IMR-90 (cell line): ENCODE measurements at regions not wholly inside any gene's neighbourhood (a gene's known extent, or its start where the extent isn't known, plus 50 kb on each side); places are given as distances from the start of the nearest gene placed in this dataset.

Experiments
- ATAC-seq: fragments of 200-7000 bp; cut with Tn5 transposase; 2 replicates; pipeline ENCODE4 v1.9.1; 2020; ENCODE audit warnings: low read depth, mild to moderate bottlenecking, moderate library complexity
- BruUV-seq: library from RNA; stranded (reverse); fragments of 400-500 nt; replicated peaks from 2 replicates; lab custom pipeline; 2021; lab: Mats Ljungman, UMichigan
- CTCF ChIA-PET: fragments of 300-600 bp; formaldehyde crosslinking; extraction: SDS; loops from one replicate; lab custom pipeline; 2021; ENCODE audit warnings: antibody characterized with exemption; lab: Yijun Ruan, JAX
- POLR2A ChIA-PET: fragments of 300-600 bp; sonication (Branson Sonifier 250); formaldehyde crosslinking; loops from one replicate; lab custom pipeline; 2022; ENCODE audit warnings: antibody characterized with exemption; ENCODE audit not compliant: unreplicated experiment; lab: Charles Lee
- DNase-seq: peaks from one replicate; pipeline ENCODE4 v3.0.0; 2013
- H2AFZ ChIP-seq: replicated peaks from 2 replicates; pipeline ENCODE3; 2013; ENCODE audit warnings: low read length, mild to moderate bottlenecking; ENCODE audit not compliant: poor library complexity
- H2AK5ac ChIP-seq: 2 replicates; pipeline ENCODE4 v1.6.1; 2013; ENCODE audit warnings: low read depth, low read length, inconsistent platforms
- H2AK9ac ChIP-seq: replicated peaks from 2 replicates; pipeline ENCODE3; 2013; ENCODE audit warnings: mild to moderate bottlenecking, low read depth, low read length, moderate library complexity; ENCODE audit not compliant: poor library complexity
- H2BK120ac ChIP-seq: 2 replicates; pipeline ENCODE4 v1.6.1; 2013; ENCODE audit warnings: low read depth, low read length, inconsistent platforms
- H2BK15ac ChIP-seq: 3 replicates; pipeline ENCODE4 v1.6.1; 2013; ENCODE audit warnings: low read depth, low read length, inconsistent platforms
- H2BK20ac ChIP-seq: 2 replicates; pipeline ENCODE4 v1.6.1; 2013; ENCODE audit warnings: low read depth, mild to moderate bottlenecking, inconsistent platforms, low read length, moderate library complexity
- H2BK5ac ChIP-seq: 2 replicates; pipeline ENCODE4 v1.6.1; 2013; ENCODE audit warnings: mild to moderate bottlenecking, low read depth, low read length, inconsistent platforms; ENCODE audit not compliant: poor library complexity, severe bottlenecking
- H3K14ac ChIP-seq: replicated peaks from 2 replicates; pipeline ENCODE4 v1.6.1; 2013; ENCODE audit warnings: low read depth, low read length, inconsistent platforms
- H3K18ac ChIP-seq: 2 replicates; pipeline ENCODE4 v1.6.1; 2013; ENCODE audit warnings: low read depth, low read length, control low read depth
- H3K23ac ChIP-seq: 2 replicates; pipeline ENCODE4 v1.6.1; 2013; ENCODE audit warnings: low read depth, low read length, inconsistent platforms
- H3K27ac ChIP-seq: 2 replicates; pipeline ENCODE4 v1.5.1; 2013; ENCODE audit warnings: mild to moderate bottlenecking, control low read depth, low read length; ENCODE audit not compliant: insufficient read depth
- H3K27me3 ChIP-seq: 2 replicates; pipeline ENCODE4 v1.6.1; 2013; ENCODE audit warnings: low read length; ENCODE audit not compliant: control insufficient read depth, insufficient read depth
- H3K36me3 ChIP-seq: 2 replicates; pipeline ENCODE4 v1.6.1; 2013; ENCODE audit warnings: low read length, mixed read lengths; ENCODE audit not compliant: control insufficient read depth, insufficient read depth
- H3K4ac ChIP-seq: 2 replicates; pipeline ENCODE4 v1.6.1; 2013; ENCODE audit warnings: low read depth, low read length, inconsistent platforms
- H3K4me1 ChIP-seq: 2 replicates; pipeline ENCODE4 v1.6.1; 2013; ENCODE audit warnings: low read length, mixed read lengths; ENCODE audit not compliant: control insufficient read depth, insufficient read depth
- H3K4me2 ChIP-seq: 2 replicates; pipeline ENCODE4 v1.6.1; 2013; ENCODE audit warnings: low read depth, mild to moderate bottlenecking, control low read depth, low read length, moderate library complexity
- H3K4me3 ChIP-seq: 2 replicates; pipeline ENCODE4 v1.5.1; 2013; ENCODE audit warnings: low read depth, mild to moderate bottlenecking, control low read depth, low read length, moderate library complexity; ENCODE audit not compliant: insufficient read depth
- H3K56ac ChIP-seq: 2 replicates; pipeline ENCODE4 v1.6.1; 2013; ENCODE audit warnings: low read length, inconsistent platforms; ENCODE audit not compliant: insufficient read depth; ENCODE audit errors: extremely low read depth
- H3K79me1 ChIP-seq, 2 experiments: 2 replicates each; pipeline ENCODE4 v1.6.1; 2013; ENCODE audit warnings: low read length in 2 of 2, inconsistent platforms in 1 of 2, low read depth in 1 of 2
- H3K9ac ChIP-seq: 2 replicates; pipeline ENCODE4 v1.6.1; 2013; ENCODE audit warnings: low read depth, low read length, control low read depth
- H3K9me1 ChIP-seq: 2 replicates; pipeline ENCODE4 v1.6.1; 2013; ENCODE audit warnings: low read length, inconsistent platforms; ENCODE audit not compliant: insufficient read depth
- H3K9me3 ChIP-seq: 2 replicates; pipeline ENCODE4 v1.6.1; 2013; ENCODE audit warnings: low read length; ENCODE audit not compliant: control insufficient read depth, insufficient read depth
- H4K20me1 ChIP-seq: 2 replicates; pipeline ENCODE4 v1.6.1; 2013; ENCODE audit warnings: low read length, inconsistent platforms; ENCODE audit not compliant: insufficient read depth
- H4K5ac ChIP-seq: 2 replicates; pipeline ENCODE4 v1.6.1; 2013; ENCODE audit warnings: mild to moderate bottlenecking, low read depth, low read length, control low read depth
- H4K8ac ChIP-seq, 2 experiments: 2 replicates each; pipeline ENCODE4 v1.6.1; 2013; ENCODE audit warnings: low read depth in 2 of 2, low read length in 2 of 2, control low read depth in 1 of 2, inconsistent platforms in 1 of 2
- H4K91ac ChIP-seq: 2 replicates; pipeline ENCODE4 v1.6.1; 2013; ENCODE audit warnings: low read depth, low read length, inconsistent platforms; ENCODE audit not compliant: insufficient read depth
- BHLHE40 ChIP-seq: fragments of 150-350 bp; IDR thresholded peaks from 2 replicates; pipeline ENCODE4 v1.6.1; 2016; ENCODE audit warnings: mild to moderate bottlenecking, low read depth, low read length
- MAFK ChIP-seq: IDR thresholded peaks from 2 replicates; pipeline ENCODE4 v1.6.1; 2012; ENCODE audit warnings: low read depth, low read length, improper control_type of control experiment
- MAZ ChIP-seq: IDR thresholded peaks from 2 replicates; pipeline ENCODE4 v1.6.1; 2012; ENCODE audit warnings: low read depth, mild to moderate bottlenecking, low read length, improper control_type of control experiment, moderate library complexity, borderline replicate concordance
- POLR2A ChIP-seq: IDR thresholded peaks from 2 replicates; pipeline ENCODE4 v1.6.1; 2012; ENCODE audit warnings: mild to moderate bottlenecking, low read depth, low read length
- whole genome bisulfite sequencing, 2 experiments: methylation state at CpG; one replicate each; pipeline versions ENCODE4 v1.1.5 to v1.1.7; 2013; ENCODE audit warnings: missing lambda C conversion rate in 2 of 2; ENCODE audit not compliant: insufficient read length in 1 of 2; ENCODE audit errors: extremely low coverage in 2 of 2; 5-methylcytosine and 5-hydroxymethylcytosine counted together
- dilution Hi-C: fragments of 300-500 bp; cut with HindIII; formaldehyde crosslinking; loops from one replicate; pipeline ENCODE4 v1.14.3; 2018; ENCODE audit warnings: low sequenced_read_pairs; ENCODE audit not compliant: unreplicated experiment
- in situ Hi-C: fragments of 300-500 bp; cut with MboI; formaldehyde crosslinking; loops from 3 replicates; pipeline ENCODE4 v1.14.3; 2019; ENCODE audit warnings: low sequenced_read_pairs, inconsistent platforms, mixed read lengths
- intact Hi-C: fragments of 100-400 bp; cut with micrococcal nuclease; formaldehyde crosslinking; loops from 2 replicates; pipeline ENCODE4 v1.10.0; 2022

DNA sequence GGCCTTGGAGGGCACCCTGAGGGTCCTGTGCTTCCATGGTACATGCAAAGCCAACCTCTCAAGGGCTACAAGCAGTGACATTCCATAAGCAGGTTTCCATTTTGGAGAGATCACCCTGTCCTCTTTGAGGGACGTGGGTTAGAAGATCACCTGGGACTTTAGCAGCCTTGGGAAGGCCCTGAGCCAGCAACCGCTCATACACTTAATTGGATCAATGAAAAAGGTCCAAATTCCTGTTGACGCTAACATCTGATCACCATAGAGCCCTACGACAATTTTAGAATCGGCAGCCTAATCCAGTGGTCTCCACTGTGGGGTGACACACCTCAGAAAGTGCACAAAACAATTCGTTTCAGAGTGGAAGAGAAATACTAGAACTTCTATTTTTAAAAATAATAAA lies 196.0 kb upstream of the NR3C1 start:
- H3K18ac ChIP-seq = no peak overlapping the region
- TF ChIP-seq POLR2A (no peak), BHLHE40 (no peak), MAFK (no peak), MAZ (no peak)
- H2BK5ac ChIP-seq = no peak overlapping the region
- H3K4me2 ChIP-seq = no peak overlapping the region
- H3K9me3 ChIP-seq = no peaks in the 10 kb centered on the region
- H4K20me1 ChIP-seq = no peaks in the 10 kb centered on the region
- no peak overlapping the region for H2AK9ac ChIP-seq
- no peak overlapping the region for H2BK20ac ChIP-seq
- H3K23ac ChIP-seq = no peak overlapping the region
- no peak for DNase-seq
- H3K27ac ChIP-seq = no peak overlapping the region
- CTCF ChIA-PET = no interaction called here
- intact Hi-C loops (no loop called here), in situ Hi-C loops (no loop called here), dilution Hi-C loops (no loop called here)
- H3K56ac ChIP-seq = no peak overlapping the region
- H3K79me1 ChIP-seq = no peaks in the 10 kb centered on the region
- no peak overlapping the region for H4K91ac ChIP-seq
- H3K4me3 ChIP-seq = no peak overlapping the region
- H2BK120ac ChIP-seq = no peak overlapping the region
- H4K5ac ChIP-seq = no peak overlapping the region
- H3K9ac ChIP-seq = no peak overlapping the region
- peaks cover 13% of the 10 kb centered on the region for H3K4me1 ChIP-seq
- no peak overlapping the region for H2AFZ ChIP-seq
- no peaks in the 10 kb centered on the region for H3K27me3 ChIP-seq
- 80% methylated on average over 2 of the region's 6 CpGs; no CpG with 5 or more reads in 1 of the 2 experiments for WGBS, 2 experiments
- no peak overlapping the region for H3K4ac ChIP-seq
- peaks cover 2% of the 10 kb centered on the region; the same call in 1 of the 2 replicates for H3K9me1 ChIP-seq
- no peak overlapping the region for H4K8ac ChIP-seq
- POLR2A ChIA-PET = no interaction called here
- no peak overlapping the region for H2BK15ac ChIP-seq
- H3K36me3 ChIP-seq = no peaks in the 10 kb centered on the region
- no TSS peak for BruUV-seq
- no peak overlapping the region for H2AK5ac ChIP-seq
- ATAC-seq = no peak
- no peak overlapping the region for H3K14ac ChIP-seq
